Neural progenitor cell (in vitro differentiated cells): ENCODE measurements at regions not wholly inside any gene's neighbourhood (a gene's known extent, or its start where the extent isn't known, plus 50 kb on each side); places are given as distances from the start of the nearest gene placed in this dataset.

Experiments used
- DNase-seq: peaks from one replicate; pipeline ENCODE4 v3.0.0-alpha.2; 2016; ENCODE audit warnings: low spot score
- H2AFZ ChIP-seq: fragments of 200-600 bp; sonication (generic); replicated peaks from 2 replicates; pipeline ENCODE4 v1.6.1; 2016; ENCODE audit warnings: antibody characterized with exemption
- H3F3A ChIP-seq: fragments of 200-600 bp; sonication (generic); 2 replicates; pipeline ENCODE4 v1.6.1; 2016; ENCODE audit warnings: antibody characterized with exemption, low read depth
- H3K27ac ChIP-seq: fragments of 200-600 bp; sonication (generic); 2 replicates; pipeline ENCODE4 v1.5.1; 2016; ENCODE audit warnings: mild to moderate bottlenecking
- H3K27me3 ChIP-seq: fragments of 200-600 bp; sonication (generic); 2 replicates; pipeline ENCODE4 v1.6.1; 2016; ENCODE audit warnings: mild to moderate bottlenecking, moderate library complexity
- H3K36me3 ChIP-seq: fragments of 200-600 bp; sonication (generic); 2 replicates; pipeline ENCODE4 v1.5.1; 2016
- H3K4me1 ChIP-seq: fragments of 200-600 bp; sonication (generic); 2 replicates; pipeline ENCODE4 v1.6.1; 2016; ENCODE audit warnings: mixed run types
- H3K4me2 ChIP-seq: fragments of 200-600 bp; sonication (generic); 2 replicates; pipeline ENCODE4 v1.6.1; 2016
- H3K4me3 ChIP-seq: fragments of 200-600 bp; sonication (generic); 2 replicates; pipeline ENCODE4 v1.5.1; 2016
- H3K79me2 ChIP-seq: fragments of 200-600 bp; sonication (generic); 2 replicates; pipeline ENCODE4 v1.6.1; 2016; ENCODE audit warnings: low read depth
- H3K9ac ChIP-seq: fragments of 200-600 bp; sonication (generic); 2 replicates; pipeline ENCODE4 v1.6.1; 2016
- H3K9me3 ChIP-seq: fragments of 200-600 bp; sonication (generic); 2 replicates; pipeline ENCODE4 v1.5.1; 2016; ENCODE audit warnings: low read depth
- H4K20me1 ChIP-seq: fragments of 200-600 bp; sonication (generic); 2 replicates; pipeline ENCODE4 v1.6.1; 2016; ENCODE audit warnings: low read depth
- H3K27ac Mint-ChIP-seq: 3 replicates; pipeline ENCODE4 v1.8.0; 2021; ENCODE audit warnings: mixed read lengths
- H3K27me3 Mint-ChIP-seq: 2 replicates; pipeline ENCODE4 v1.8.0; 2022; ENCODE audit warnings: low read depth, mild to moderate bottlenecking, inconsistent platforms, moderate library complexity, mixed read lengths; ENCODE audit not compliant: insufficient read depth
- H3K36me3 Mint-ChIP-seq: 3 replicates; pipeline ENCODE4 v1.8.0; 2021; ENCODE audit warnings: mixed read lengths
- H3K4me1 Mint-ChIP-seq: 3 replicates; pipeline ENCODE4 v1.8.0; 2021; ENCODE audit warnings: mixed read lengths
- H3K4me3 Mint-ChIP-seq: 3 replicates; pipeline ENCODE4 v1.8.0; 2021; ENCODE audit warnings: mild to moderate bottlenecking, moderate library complexity, mixed read lengths
- H3K9me3 Mint-ChIP-seq: 3 replicates; pipeline ENCODE4 v1.8.0; 2020; ENCODE audit warnings: mixed read lengths
- EZH2 ChIP-seq: fragments of 200-600 bp; sonication (generic); IDR thresholded peaks from 2 replicates; pipeline ENCODE4 v1.6.1; 2017; ENCODE audit warnings: antibody characterized with exemption, mild to moderate bottlenecking, moderate library complexity
- EZH2phosphoT487 ChIP-seq: fragments of 200-600 bp; sonication (generic); IDR thresholded peaks from 2 replicates; pipeline ENCODE4 v1.6.1; 2017; ENCODE audit warnings: antibody characterized with exemption
- TF ChIP-seq, protein P1 (sequence below): fragments of 200-600 bp; sonication (generic); IDR thresholded peaks from 2 replicates; pipeline ENCODE4 v1.5.1; 2017; ENCODE audit warnings: antibody characterized with exemption, mild to moderate bottlenecking

DNA sequence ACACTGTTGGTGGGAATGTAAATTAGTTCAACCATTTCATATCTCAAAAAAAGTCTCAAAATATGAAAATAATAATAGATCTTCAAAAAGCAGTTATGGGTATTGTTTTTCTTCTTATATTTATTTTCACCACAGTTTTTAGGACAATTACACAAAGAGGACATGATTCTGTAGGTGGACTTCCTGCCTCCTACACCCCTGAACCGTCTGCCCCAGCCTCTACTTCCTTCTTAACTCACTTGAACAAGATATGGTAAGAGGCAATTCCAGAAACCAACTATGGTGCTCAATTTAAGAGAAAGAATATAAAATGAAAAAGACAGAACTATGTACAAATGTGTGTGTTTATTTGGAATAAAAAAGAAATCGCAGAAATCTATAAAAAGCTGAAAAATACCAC, 74.1 kb upstream of the MON1B start:
- Histone ChIP-seq H3K79me2 (no peaks in the 10 kb centered on the region), H3K4me3 (no peak overlapping the region), H4K20me1 (no peaks in the 10 kb centered on the region), H3K9me3 (no peaks in the 10 kb centered on the region), H3F3A (no peaks in the 10 kb centered on the region), H3K4me1 (no peaks in the 10 kb centered on the region), H2AFZ (no peak overlapping the region), H3K36me3 (no peaks in the 10 kb centered on the region), H3K27me3 (no peaks in the 10 kb centered on the region), H3K9ac (no peak overlapping the region), H3K27ac (no peak overlapping the region), H3K4me2 (no peak overlapping the region)
- H3K9me3 Mint-ChIP-seq = no peaks in the 10 kb centered on the region
- H3K27ac Mint-ChIP-seq = no peak overlapping the region
- no peaks in the 10 kb centered on the region for H3K4me1 Mint-ChIP-seq
- no peaks in the 10 kb centered on the region for H3K36me3 Mint-ChIP-seq
- H3K27me3 Mint-ChIP-seq = no peaks in the 10 kb centered on the region
- DNase-seq = no peak
- H3K4me3 Mint-ChIP-seq = no peak overlapping the region
- no peak for TF ChIP-seq EZH2phosphoT487
- TF ChIP-seq, protein P1, sequence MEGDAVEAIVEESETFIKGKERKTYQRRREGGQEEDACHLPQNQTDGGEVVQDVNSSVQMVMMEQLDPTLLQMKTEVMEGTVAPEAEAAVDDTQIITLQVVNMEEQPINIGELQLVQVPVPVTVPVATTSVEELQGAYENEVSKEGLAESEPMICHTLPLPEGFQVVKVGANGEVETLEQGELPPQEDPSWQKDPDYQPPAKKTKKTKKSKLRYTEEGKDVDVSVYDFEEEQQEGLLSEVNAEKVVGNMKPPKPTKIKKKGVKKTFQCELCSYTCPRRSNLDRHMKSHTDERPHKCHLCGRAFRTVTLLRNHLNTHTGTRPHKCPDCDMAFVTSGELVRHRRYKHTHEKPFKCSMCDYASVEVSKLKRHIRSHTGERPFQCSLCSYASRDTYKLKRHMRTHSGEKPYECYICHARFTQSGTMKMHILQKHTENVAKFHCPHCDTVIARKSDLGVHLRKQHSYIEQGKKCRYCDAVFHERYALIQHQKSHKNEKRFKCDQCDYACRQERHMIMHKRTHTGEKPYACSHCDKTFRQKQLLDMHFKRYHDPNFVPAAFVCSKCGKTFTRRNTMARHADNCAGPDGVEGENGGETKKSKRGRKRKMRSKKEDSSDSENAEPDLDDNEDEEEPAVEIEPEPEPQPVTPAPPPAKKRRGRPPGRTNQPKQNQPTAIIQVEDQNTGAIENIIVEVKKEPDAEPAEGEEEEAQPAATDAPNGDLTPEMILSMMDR = no peak
- no peak for TF ChIP-seq EZH2

GRCh38 chr16:77117707-77118106, 73.3 kb upstream of the MON1B start:
- Mint-ChIP-seq H3K9me3 (no peaks in the 10 kb centered on the region), H3K4me3 (no peak overlapping the region), H3K36me3 (no peaks in the 10 kb centered on the region), H3K27me3 (no peaks in the 10 kb centered on the region), H3K27ac (no peak overlapping the region), H3K4me1 (no peaks in the 10 kb centered on the region)
- TF ChIP-seq EZH2phosphoT487 = no peak
- no peak for TF ChIP-seq EZH2
- TF ChIP-seq, protein P1 = no peak
- H3K4me1 ChIP-seq = no peaks in the 10 kb centered on the region
- H3K9me3 ChIP-seq = no peaks in the 10 kb centered on the region
- no peak overlapping the region for H3K27ac ChIP-seq
- DNase-seq = no peak
- no peaks in the 10 kb centered on the region for H3F3A ChIP-seq
- H3K4me3 ChIP-seq = no peak overlapping the region
- no peaks in the 10 kb centered on the region for H3K36me3 ChIP-seq
- no peak overlapping the region for H3K9ac ChIP-seq
- H3K4me2 ChIP-seq = no peak overlapping the region
- no peaks in the 10 kb centered on the region for H3K27me3 ChIP-seq
- no peaks in the 10 kb centered on the region for H3K79me2 ChIP-seq
- H2AFZ ChIP-seq = no peak overlapping the region
- H4K20me1 ChIP-seq = no peaks in the 10 kb centered on the region

DNA sequence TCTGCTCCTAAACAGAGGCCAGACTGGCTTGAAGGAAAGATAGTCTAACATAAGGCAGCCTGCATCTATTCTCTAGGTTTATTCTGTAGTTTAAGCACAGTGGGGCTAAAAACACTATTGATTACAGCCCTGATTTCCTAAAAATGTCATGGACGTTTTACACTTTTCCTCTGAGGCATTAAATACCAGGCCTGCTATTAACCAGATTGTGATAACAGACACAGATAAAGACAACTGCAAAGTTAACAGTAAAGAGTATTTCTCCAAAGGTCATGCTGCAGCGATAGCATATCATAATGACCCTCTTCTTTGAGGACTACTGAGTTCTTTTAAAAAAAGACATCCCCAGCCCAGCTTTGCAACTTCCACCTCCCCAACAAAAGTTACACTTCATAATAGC, 59.6 kb upstream of the MON1B start:
- Mint-ChIP-seq H3K27ac (no peak overlapping the region), H3K9me3 (peaks cover 2% of the 10 kb centered on the region), H3K4me1 (peaks cover 3% of the 10 kb centered on the region), H3K4me3 (no peak overlapping the region), H3K27me3 (no peaks in the 10 kb centered on the region), H3K36me3 (no peaks in the 10 kb centered on the region)
- Histone ChIP-seq H3K9ac (no peak overlapping the region), H3K79me2 (no peaks in the 10 kb centered on the region), H4K20me1 (no peaks in the 10 kb centered on the region), H3K36me3 (no peaks in the 10 kb centered on the region), H2AFZ (no peak overlapping the region), H3K4me1 (no peaks in the 10 kb centered on the region), H3K27me3 (no peaks in the 10 kb centered on the region), H3F3A (no peaks in the 10 kb centered on the region), H3K27ac (no peak overlapping the region), H3K4me3 (no peak overlapping the region), H3K9me3 (no peaks in the 10 kb centered on the region), H3K4me2 (no peak overlapping the region)
- no peak for TF ChIP-seq EZH2
- TF ChIP-seq, protein P1 = no peak
- TF ChIP-seq EZH2phosphoT487 = no peak
- no peak for DNase-seq
